Dendritic cell treated with granulocyte-macrophage colony-stimulating factor and Interleukin-4, amounts not matched to agents 40 ng/mL and 50 ng/mL, for 4 days (primary cell): ENCODE measurements at regions not wholly inside any gene's neighbourhood (a gene's known extent, or its start where the extent isn't known, plus 50 kb on each side); places are given as distances from the start of the nearest gene placed in this dataset.

Experiments
- H3K27ac Mint-ChIP-seq: one replicate; pipeline ENCODE4 v1.8.0; 2022; ENCODE audit warnings: mild to moderate bottlenecking, mixed read lengths
- H3K27me3 Mint-ChIP-seq: one replicate; pipeline ENCODE4 v1.8.0; 2022; ENCODE audit warnings: mild to moderate bottlenecking, mixed read lengths
- H3K36me3 Mint-ChIP-seq: one replicate; pipeline ENCODE4 v1.8.0; 2022; ENCODE audit warnings: low read depth, mixed read lengths
- H3K4me1 Mint-ChIP-seq: one replicate; pipeline ENCODE4 v1.8.0; 2022; ENCODE audit warnings: low read depth, mixed read lengths
- H3K4me3 Mint-ChIP-seq: one replicate; pipeline ENCODE4 v1.8.0; 2022; ENCODE audit warnings: mild to moderate bottlenecking, moderate library complexity, mixed read lengths
- H3K9me3 Mint-ChIP-seq: one replicate; pipeline ENCODE4 v1.8.0; 2022; ENCODE audit warnings: mixed read lengths
- intact Hi-C: fragments of 100-400 bp; cut with micrococcal nuclease; formaldehyde crosslinking; loops from one replicate; pipeline ENCODE4 v1.15.0; 2022

- Mint-ChIP-seq H3K4me3 (no peak overlapping the region), H3K27ac (no peak overlapping the region)
Measured at GRCh38 chr12:93292731-93293566, 84.8 kb upstream of the NUDT4 start.

GRCh38 chr12:93297032-93297431, 80.7 kb upstream of the NUDT4 start:
- H3K36me3 Mint-ChIP-seq: no peaks in the 10 kb centered on the region
- H3K4me1 Mint-ChIP-seq: no peaks in the 10 kb centered on the region
- no peaks in the 10 kb centered on the region for H3K9me3 Mint-ChIP-seq
- intact Hi-C loops: no loop called here
- no peaks in the 10 kb centered on the region for H3K27me3 Mint-ChIP-seq
- no peak overlapping the region for H3K4me3 Mint-ChIP-seq
- H3K27ac Mint-ChIP-seq: no peak overlapping the region

More at GRCh38 chr12:93292731-93293566, 84.8 kb upstream of the NUDT4 start:
- H3K27me3 Mint-ChIP-seq: no peaks in the 10 kb centered on the region
- no peaks in the 10 kb centered on the region for H3K36me3 Mint-ChIP-seq
- no peaks in the 10 kb centered on the region for H3K4me1 Mint-ChIP-seq
- no peaks in the 10 kb centered on the region for H3K9me3 Mint-ChIP-seq
- intact Hi-C loops: no loop called here

- Mint-ChIP-seq H3K4me3 (no peak overlapping the region), H3K27me3 (no peaks in the 10 kb centered on the region), H3K27ac (no peak overlapping the region), H3K36me3 (no peaks in the 10 kb centered on the region), H3K9me3 (no peaks in the 10 kb centered on the region), H3K4me1 (no peaks in the 10 kb centered on the region)
- intact Hi-C loops: no loop called here
Measured at GRCh38 chr12:93297536-93297935, 80.2 kb upstream of the NUDT4 start.

- Mint-ChIP-seq H3K9me3 (no peaks in the 10 kb centered on the region), H3K27me3 (no peaks in the 10 kb centered on the region), H3K4me1 (peaks cover 6% of the 10 kb centered on the region), H3K4me3 (no peak overlapping the region), H3K27ac (no peak overlapping the region), H3K36me3 (no peaks in the 10 kb centered on the region)
- intact Hi-C loops: no loop called here
Measured at GRCh38 chr12:93299262-93299846, 78.4 kb upstream of the NUDT4 start.

GRCh38 chr12:93300611-93301021, 77.1 kb upstream of the NUDT4 start:
- Mint-ChIP-seq H3K4me3 (no peak overlapping the region), H3K27me3 (no peaks in the 10 kb centered on the region), H3K4me1 (peaks cover 6% of the 10 kb centered on the region), H3K9me3 (no peaks in the 10 kb centered on the region), H3K27ac (no peak overlapping the region), H3K36me3 (no peaks in the 10 kb centered on the region)
- intact Hi-C loops: no loop called here

GRCh38 chr12:93302331-93303229, 75.1 kb upstream of the NUDT4 start:
- H3K9me3 Mint-ChIP-seq: peaks cover 12% of the 10 kb centered on the region
- no peaks in the 10 kb centered on the region for H3K27me3 Mint-ChIP-seq
- H3K4me1 Mint-ChIP-seq: peaks cover 6% of the 10 kb centered on the region
- no peaks in the 10 kb centered on the region for H3K36me3 Mint-ChIP-seq
- H3K27ac Mint-ChIP-seq: no peak overlapping the region
- H3K4me3 Mint-ChIP-seq: no peak overlapping the region
- intact Hi-C loops: no loop called here

- Mint-ChIP-seq H3K36me3 (no peaks in the 10 kb centered on the region), H3K4me3 (no peak overlapping the region), H3K9me3 (peaks cover 12% of the 10 kb centered on the region), H3K27me3 (no peaks in the 10 kb centered on the region), H3K27ac (no peak overlapping the region), H3K4me1 (peaks cover 6% of the 10 kb centered on the region)
- intact Hi-C loops: no loop called here
Measured at GRCh38 chr12:93306636-93307035, 71.1 kb upstream of the NUDT4 start.

- no peaks in the 10 kb centered on the region for H3K27me3 Mint-ChIP-seq
- intact Hi-C loops: no loop called here
- H3K9me3 Mint-ChIP-seq: peaks cover 12% of the 10 kb centered on the region
- no peaks in the 10 kb centered on the region for H3K36me3 Mint-ChIP-seq
- no peak overlapping the region for H3K4me3 Mint-ChIP-seq
- H3K4me1 Mint-ChIP-seq: no peaks in the 10 kb centered on the region
- no peak overlapping the region for H3K27ac Mint-ChIP-seq
Measured at GRCh38 chr12:93308281-93308680, 69.4 kb upstream of the NUDT4 start.

GRCh38 chr12:93311827-93312226, 65.9 kb upstream of the NUDT4 start:
- H3K4me3 Mint-ChIP-seq: no peak overlapping the region

GRCh38 chr12:93314177-93314497, 63.6 kb upstream of the NUDT4 start:
- no peaks in the 10 kb centered on the region for H3K36me3 Mint-ChIP-seq
- H3K4me1 Mint-ChIP-seq: no peaks in the 10 kb centered on the region
- H3K27ac Mint-ChIP-seq: no peak overlapping the region
- intact Hi-C loops: no loop called here
- no peak overlapping the region for H3K4me3 Mint-ChIP-seq
- H3K27me3 Mint-ChIP-seq: no peaks in the 10 kb centered on the region
- H3K9me3 Mint-ChIP-seq: no peaks in the 10 kb centered on the region

More at GRCh38 chr12:93311827-93312226, 65.9 kb upstream of the NUDT4 start:
- H3K27me3 Mint-ChIP-seq: no peaks in the 10 kb centered on the region
- H3K9me3 Mint-ChIP-seq: peaks cover under 1% of the 10 kb centered on the region
- no peaks in the 10 kb centered on the region for H3K36me3 Mint-ChIP-seq
- H3K4me1 Mint-ChIP-seq: no peaks in the 10 kb centered on the region
- H3K27ac Mint-ChIP-seq: no peak overlapping the region
- intact Hi-C loops: no loop called here

GRCh38 chr12:93315385-93315906, 62.3 kb upstream of the NUDT4 start:
- Mint-ChIP-seq H3K36me3 (no peaks in the 10 kb centered on the region), H3K4me3 (no peak overlapping the region), H3K9me3 (no peaks in the 10 kb centered on the region), H3K27ac (no peak overlapping the region), H3K4me1 (no peaks in the 10 kb centered on the region), H3K27me3 (no peaks in the 10 kb centered on the region)
- intact Hi-C loops: no loop called here

GRCh38 chr12:93315907-93316622, 61.7 kb upstream of the NUDT4 start:
- intact Hi-C loops: no loop called here
- no peaks in the 10 kb centered on the region for H3K36me3 Mint-ChIP-seq
- no peak overlapping the region for H3K4me3 Mint-ChIP-seq
- H3K27me3 Mint-ChIP-seq: no peaks in the 10 kb centered on the region
- no peaks in the 10 kb centered on the region for H3K9me3 Mint-ChIP-seq
- no peaks in the 10 kb centered on the region for H3K4me1 Mint-ChIP-seq
- H3K27ac Mint-ChIP-seq: no peak overlapping the region

- intact Hi-C loops: no loop called here
- no peaks in the 10 kb centered on the region for H3K4me1 Mint-ChIP-seq
- H3K27ac Mint-ChIP-seq: no peak overlapping the region
- no peaks in the 10 kb centered on the region for H3K36me3 Mint-ChIP-seq
- no peaks in the 10 kb centered on the region for H3K27me3 Mint-ChIP-seq
- H3K9me3 Mint-ChIP-seq: no peaks in the 10 kb centered on the region
- H3K4me3 Mint-ChIP-seq: no peak overlapping the region
Measured at GRCh38 chr12:93316623-93316971, 61.1 kb upstream of the NUDT4 start.
